Nephron progenitor cell (in vitro differentiated cells): ENCODE measurements at regions not wholly inside any gene's neighbourhood (a gene's known extent, or its start where the extent isn't known, plus 50 kb on each side); places are given as distances from the start of the nearest gene placed in this dataset.
"Not testable (repeated sequence)": the region's sequence is repeated elsewhere in the genome, so short reads cannot be mapped to it uniquely, and the experiment has no call there.

Experiments used
- DNase-seq: peaks from one replicate; pipeline ENCODE4 v3.0.0; 2021
- H3K27ac Mint-ChIP-seq: 2 replicates; pipeline ENCODE4 v1.8.0; 2021; ENCODE audit warnings: mild to moderate bottlenecking, moderate library complexity, mixed read lengths
- H3K27me3 Mint-ChIP-seq: 2 replicates; pipeline ENCODE4 v1.8.0; 2021; ENCODE audit warnings: mild to moderate bottlenecking, low read depth, mixed read lengths; ENCODE audit not compliant: poor library complexity
- H3K36me3 Mint-ChIP-seq: 2 replicates; pipeline ENCODE4 v1.8.0; 2021; ENCODE audit warnings: low read depth, mixed read lengths
- H3K4me1 Mint-ChIP-seq: 2 replicates; pipeline ENCODE4 v1.8.0; 2021; ENCODE audit warnings: mixed read lengths
- H3K4me3 Mint-ChIP-seq: 2 replicates; pipeline ENCODE4 v1.8.0; 2021; ENCODE audit warnings: mild to moderate bottlenecking, moderate library complexity, mixed read lengths
- H3K9me3 Mint-ChIP-seq: 2 replicates; pipeline ENCODE4 v1.8.0; 2021; ENCODE audit warnings: mild to moderate bottlenecking, moderate library complexity, mixed read lengths
- CTCF ChIP-seq: fragments of 200-600 bp; sonication (generic); IDR thresholded peaks from 2 replicates; pipeline ENCODE4 v1.5.0; 2021; ENCODE audit warnings: antibody characterized with exemption

- Mint-ChIP-seq H3K36me3 (peaks cover 5% of the 10 kb centered on the region), H3K4me3 (no peak overlapping the region), H3K27me3 (peaks cover 8% of the 10 kb centered on the region), H3K9me3 (peaks cover 17% of the 10 kb centered on the region), H3K27ac (no peak overlapping the region), H3K4me1 (peaks cover 14% of the 10 kb centered on the region)
- TF ChIP-seq CTCF, result no peak
- DNase-seq, result no peak
Measured at GRCh38 chr7:24158975-24159374, 125.0 kb upstream of the NPY start.

- H3K27ac Mint-ChIP-seq, result no peak overlapping the region
- peaks cover 5% of the 10 kb centered on the region for H3K36me3 Mint-ChIP-seq
- TF ChIP-seq CTCF, result no peak
- DNase-seq, result no peak
- peaks cover 39% of the 10 kb centered on the region for H3K9me3 Mint-ChIP-seq
- no peak overlapping the region for H3K4me3 Mint-ChIP-seq
- H3K4me1 Mint-ChIP-seq, result no peaks in the 10 kb centered on the region
- peaks cover 8% of the 10 kb centered on the region for H3K27me3 Mint-ChIP-seq
Measured at GRCh38 chr7:24164401-24164800, 119.6 kb upstream of the NPY start.

- H3K36me3 Mint-ChIP-seq, result no peaks in the 10 kb centered on the region
- no peaks in the 10 kb centered on the region for H3K27me3 Mint-ChIP-seq
- peaks cover 12% of the 10 kb centered on the region for H3K4me1 Mint-ChIP-seq
- TF ChIP-seq CTCF, result no peak
- no peak for DNase-seq
- peaks cover 21% of the 10 kb centered on the region for H3K9me3 Mint-ChIP-seq
- H3K4me3 Mint-ChIP-seq, result no peak overlapping the region
- H3K27ac Mint-ChIP-seq, result no peak overlapping the region
Measured at GRCh38 chr7:24169077-24169624, 114.8 kb upstream of the NPY start.

GRCh38 chr7:24171951-24172350 lies 112.0 kb upstream of the NPY start:
- H3K36me3 Mint-ChIP-seq, H3K4me3 Mint-ChIP-seq, H3K27ac Mint-ChIP-seq, DNase-seq, H3K9me3 Mint-ChIP-seq, H3K27me3 Mint-ChIP-seq: not testable (repeated sequence)
- peaks cover 12% of the 10 kb centered on the region for H3K4me1 Mint-ChIP-seq

GRCh38 chr7:24172856-24173255 lies 111.1 kb upstream of the NPY start:
- Mint-ChIP-seq H3K27me3 (no peaks in the 10 kb centered on the region), H3K9me3 (peaks cover 4% of the 10 kb centered on the region), H3K4me1 (peaks cover 12% of the 10 kb centered on the region), H3K4me3 (no peak overlapping the region), H3K27ac (no peak overlapping the region), H3K36me3 (no peaks in the 10 kb centered on the region)
- no peak for TF ChIP-seq CTCF
- DNase-seq, result no peak

- TF ChIP-seq CTCF, result no peak
- no peaks in the 10 kb centered on the region for H3K36me3 Mint-ChIP-seq
- H3K4me3 Mint-ChIP-seq, result no peak overlapping the region
- no peaks in the 10 kb centered on the region for H3K9me3 Mint-ChIP-seq
- no peaks in the 10 kb centered on the region for H3K27me3 Mint-ChIP-seq
- DNase-seq, result no peak
- peaks cover 12% of the 10 kb centered on the region for H3K4me1 Mint-ChIP-seq
- H3K27ac Mint-ChIP-seq, result peak overlapping the region; percentile 25
Measured at GRCh38 chr7:24175603-24176002, 108.4 kb upstream of the NPY start.
